ENCODE measurements at regions not wholly inside any gene's neighbourhood (a gene's known extent, or its start where the extent isn't known, plus 50 kb on each side); places are given as distances from the start of the nearest gene placed in this dataset.

DNA sequence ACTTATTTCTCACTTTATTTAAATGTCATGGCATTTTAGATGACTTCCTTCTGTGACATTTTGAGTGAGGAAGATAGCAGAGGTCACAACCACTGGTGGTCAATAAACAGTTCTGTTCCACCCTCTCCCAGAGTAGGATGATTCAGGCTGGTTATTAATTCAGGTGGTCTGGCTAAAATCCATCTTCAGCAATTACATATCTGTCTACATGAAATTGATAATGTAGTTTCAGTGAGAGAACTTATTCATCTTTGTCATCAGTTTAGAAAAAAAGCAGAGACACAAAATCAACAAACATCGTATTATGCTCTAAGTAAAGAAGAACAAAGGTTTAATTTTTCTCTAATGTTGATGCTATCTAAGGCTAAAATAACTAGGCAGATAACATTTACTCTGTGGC is 525.5 kb downstream of the TENT5A start:
- Histone ChIP-seq H3K4me1 (ENCODE audit: insufficient read depth, poor library complexity, severe bottlenecking) (no peaks in the 10 kb centered on the region), H3K27me3 (ENCODE audit: insufficient read depth, poor library complexity, severe bottlenecking) (no peaks in the 10 kb centered on the region), H3K4me3 (ENCODE audit: severe bottlenecking) (no peak overlapping the region), H3K27ac (ENCODE audit: poor library complexity, severe bottlenecking) (no peak overlapping the region), H3K9me3 (ENCODE audit: severe bottlenecking) (no peaks in the 10 kb centered on the region), H3K36me3 (ENCODE audit: low read depth) (no peaks in the 10 kb centered on the region)
- ATAC-seq (ENCODE audit: low read depth) (no peak), DNase-seq (ENCODE audit: low spot score) (no peak)
- TF ChIP-seq, protein P1, sequence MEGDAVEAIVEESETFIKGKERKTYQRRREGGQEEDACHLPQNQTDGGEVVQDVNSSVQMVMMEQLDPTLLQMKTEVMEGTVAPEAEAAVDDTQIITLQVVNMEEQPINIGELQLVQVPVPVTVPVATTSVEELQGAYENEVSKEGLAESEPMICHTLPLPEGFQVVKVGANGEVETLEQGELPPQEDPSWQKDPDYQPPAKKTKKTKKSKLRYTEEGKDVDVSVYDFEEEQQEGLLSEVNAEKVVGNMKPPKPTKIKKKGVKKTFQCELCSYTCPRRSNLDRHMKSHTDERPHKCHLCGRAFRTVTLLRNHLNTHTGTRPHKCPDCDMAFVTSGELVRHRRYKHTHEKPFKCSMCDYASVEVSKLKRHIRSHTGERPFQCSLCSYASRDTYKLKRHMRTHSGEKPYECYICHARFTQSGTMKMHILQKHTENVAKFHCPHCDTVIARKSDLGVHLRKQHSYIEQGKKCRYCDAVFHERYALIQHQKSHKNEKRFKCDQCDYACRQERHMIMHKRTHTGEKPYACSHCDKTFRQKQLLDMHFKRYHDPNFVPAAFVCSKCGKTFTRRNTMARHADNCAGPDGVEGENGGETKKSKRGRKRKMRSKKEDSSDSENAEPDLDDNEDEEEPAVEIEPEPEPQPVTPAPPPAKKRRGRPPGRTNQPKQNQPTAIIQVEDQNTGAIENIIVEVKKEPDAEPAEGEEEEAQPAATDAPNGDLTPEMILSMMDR (IDR thresholded peaks at IDR 0.05; ENCODE audit: poor library complexity, severe bottlenecking), result no peak

DNA sequence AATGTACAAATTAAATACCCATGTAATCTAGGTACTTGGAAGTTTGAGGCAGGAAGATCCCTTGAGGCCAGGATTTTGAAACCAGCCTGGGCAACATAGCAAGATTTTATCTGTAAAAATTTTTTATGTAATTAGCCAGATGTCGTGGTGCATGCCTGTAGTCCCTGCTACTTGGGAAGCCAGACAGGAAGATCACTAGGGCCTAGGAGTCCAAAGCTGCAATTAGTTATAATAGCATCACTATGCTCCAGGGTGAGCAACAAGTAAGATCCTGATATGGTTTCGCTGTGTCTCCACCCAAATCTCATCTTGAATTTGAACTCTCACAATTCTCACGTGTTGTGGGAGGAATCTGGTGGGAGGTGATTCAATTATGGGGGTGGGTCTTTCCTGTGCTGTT is 535.8 kb downstream of the TENT5A start:
- Histone ChIP-seq H3K27ac (ENCODE audit: poor library complexity, severe bottlenecking) (no peak overlapping the region), H3K4me1 (ENCODE audit: insufficient read depth, poor library complexity, severe bottlenecking) (no peaks in the 10 kb centered on the region), H3K36me3 (ENCODE audit: low read depth) (no peaks in the 10 kb centered on the region), H3K27me3 (ENCODE audit: insufficient read depth, poor library complexity, severe bottlenecking) (no peaks in the 10 kb centered on the region), H3K9me3 (ENCODE audit: severe bottlenecking) (no peaks in the 10 kb centered on the region), H3K4me3 (ENCODE audit: severe bottlenecking) (no peak overlapping the region)
- ATAC-seq (ENCODE audit: low read depth) (no peak), DNase-seq (ENCODE audit: low spot score) (no peak)
- TF ChIP-seq, protein P1 (IDR thresholded peaks at IDR 0.05; ENCODE audit: poor library complexity, severe bottlenecking), result no peak

DNA sequence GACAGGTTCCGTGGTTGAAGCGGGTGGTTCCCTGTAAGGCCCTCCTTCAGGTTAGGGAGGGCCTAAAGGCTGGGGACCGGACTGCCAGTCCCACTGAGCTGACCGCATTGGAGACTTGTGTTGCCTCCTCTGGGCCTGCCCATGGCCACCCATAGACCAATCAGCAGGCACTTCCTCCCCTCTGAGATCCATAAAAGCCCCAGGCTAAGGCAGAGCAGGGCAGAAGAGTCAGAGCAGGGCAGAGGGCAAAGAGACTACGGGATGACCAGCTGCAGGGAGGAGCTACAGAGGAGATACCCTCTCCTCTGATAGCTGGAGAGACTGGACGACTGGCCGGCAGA is 537.4 kb downstream of the TENT5A start:
- no peak for DNase-seq (ENCODE audit: low spot score)
- Histone ChIP-seq H3K9me3 (ENCODE audit: severe bottlenecking) (no peaks in the 10 kb centered on the region), H3K36me3 (ENCODE audit: low read depth) (no peaks in the 10 kb centered on the region), H3K27me3 (ENCODE audit: insufficient read depth, poor library complexity, severe bottlenecking) (no peaks in the 10 kb centered on the region), H3K4me1 (ENCODE audit: insufficient read depth, poor library complexity, severe bottlenecking) (no peaks in the 10 kb centered on the region), H3K4me3 (ENCODE audit: severe bottlenecking) (no peak overlapping the region), H3K27ac (ENCODE audit: poor library complexity, severe bottlenecking) (no peak overlapping the region)
- no peak for ATAC-seq (ENCODE audit: low read depth)
- TF ChIP-seq, protein P1 (IDR thresholded peaks at IDR 0.05; ENCODE audit: poor library complexity, severe bottlenecking), result no peak

DNA sequence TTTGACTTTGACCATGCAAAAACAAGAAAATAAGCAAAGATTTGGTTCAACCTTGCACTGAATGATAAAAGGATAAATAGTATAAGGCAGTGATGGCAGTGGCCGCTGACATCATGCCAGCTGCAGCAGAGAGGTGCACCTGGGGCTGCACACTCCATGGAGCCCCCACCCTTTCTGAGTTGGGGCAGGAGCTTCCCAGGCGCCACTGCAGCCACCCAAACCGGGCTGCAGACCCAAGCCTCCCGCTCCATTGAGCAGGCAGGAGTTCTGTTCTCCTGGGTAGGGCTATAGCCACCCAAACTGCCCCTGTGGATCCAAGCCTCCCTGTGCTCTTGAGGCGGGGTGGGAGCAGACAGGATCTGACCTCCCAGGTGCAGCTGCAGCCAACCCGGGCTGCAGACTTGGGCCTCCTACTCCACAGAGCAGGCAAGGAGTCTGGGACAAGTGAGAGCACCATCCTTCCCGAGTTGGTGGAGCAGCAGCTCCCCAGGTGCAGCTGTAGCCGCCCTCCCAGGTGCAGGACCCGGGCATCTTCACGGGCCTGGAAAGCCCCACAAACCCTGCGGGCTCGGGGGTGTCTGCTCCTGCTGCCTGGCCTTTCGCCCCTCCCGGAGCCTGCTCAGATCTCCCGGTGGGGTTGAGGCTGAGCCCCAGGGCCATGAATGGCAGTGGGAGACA is 537.9 kb downstream of the TENT5A start:
- TF ChIP-seq, protein P1 (IDR thresholded peaks at IDR 0.05; ENCODE audit: poor library complexity, severe bottlenecking), result no peak
- no peak for ATAC-seq (ENCODE audit: low read depth)
- DNase-seq (ENCODE audit: low spot score), result no peak
- H3K36me3 ChIP-seq (ENCODE audit: low read depth), result no peaks in the 10 kb centered on the region
- H3K4me3 ChIP-seq (ENCODE audit: severe bottlenecking), result no peak overlapping the region
- H3K27me3 ChIP-seq (ENCODE audit: insufficient read depth, poor library complexity, severe bottlenecking), result no peaks in the 10 kb centered on the region
- H3K9me3 ChIP-seq (ENCODE audit: severe bottlenecking), result no peaks in the 10 kb centered on the region
- no peaks in the 10 kb centered on the region for H3K4me1 ChIP-seq (ENCODE audit: insufficient read depth, poor library complexity, severe bottlenecking)
- no peak overlapping the region for H3K27ac ChIP-seq (ENCODE audit: poor library complexity, severe bottlenecking)

DNA sequence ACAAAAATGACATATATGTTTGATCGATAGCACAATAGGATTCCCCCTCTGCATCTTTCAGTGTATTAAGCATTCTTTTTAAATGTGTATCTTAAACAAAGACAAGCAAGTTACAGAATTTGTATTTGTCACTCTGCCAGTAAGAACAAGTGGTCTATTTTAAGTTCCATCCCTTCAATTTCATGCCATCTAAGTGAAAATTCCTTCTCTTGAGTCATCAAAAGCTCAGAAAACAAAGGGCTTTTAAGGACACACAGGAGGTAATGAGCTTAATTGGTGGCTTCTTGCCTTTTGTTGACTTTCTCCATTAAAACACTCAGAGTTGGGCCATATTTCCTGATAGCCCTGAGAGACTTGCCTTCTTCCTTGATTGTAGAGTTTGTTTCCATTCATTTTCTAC is 547.8 kb downstream of the TENT5A start:
- Histone ChIP-seq H3K36me3 (ENCODE audit: low read depth) (no peaks in the 10 kb centered on the region), H3K4me3 (ENCODE audit: severe bottlenecking) (no peak overlapping the region), H3K27ac (ENCODE audit: poor library complexity, severe bottlenecking) (no peak overlapping the region), H3K4me1 (ENCODE audit: insufficient read depth, poor library complexity, severe bottlenecking) (no peaks in the 10 kb centered on the region), H3K27me3 (ENCODE audit: insufficient read depth, poor library complexity, severe bottlenecking) (no peaks in the 10 kb centered on the region), H3K9me3 (ENCODE audit: severe bottlenecking) (no peaks in the 10 kb centered on the region)
- ATAC-seq (ENCODE audit: low read depth) (no peak), DNase-seq (ENCODE audit: low spot score) (no peak)
- TF ChIP-seq, protein P1 (IDR thresholded peaks at IDR 0.05; ENCODE audit: poor library complexity, severe bottlenecking), result no peak
